ENCODE measurements at regions not wholly inside any gene's neighbourhood (a gene's known extent, or its start where the extent isn't known, plus 50 kb on each side); places are given as distances from the start of the nearest gene placed in this dataset.

- TF ChIP-seq EGR1 (IDR thresholded peaks at IDR 0.05; ENCODE audit: low read depth in 2 of 2) (no peak), CTCF (IDR thresholded peaks at IDR 0.05; ENCODE audit: low read depth, low read length, missing input control) (no peak), RAD21 (IDR thresholded peaks at IDR 0.05) (no peak), ZBTB33 (IDR thresholded peaks at IDR 0.05) (no peak), HNF4G (IDR thresholded peaks at IDR 0.05) (no peak), ATF3 (IDR thresholded peaks at IDR 0.05) (no peak), MAX (IDR thresholded peaks at IDR 0.05) (no peak), JUND (IDR thresholded peaks at IDR 0.05) (no peak), FOXA1 (IDR thresholded peaks at IDR 0.05) (no peak), TAF1 (conservative IDR thresholded peaks at IDR 0.05) (no peak), NR2F2 (IDR thresholded peaks at IDR 0.05) (no peak), SP1 (IDR thresholded peaks at IDR 0.05) (no peak)
Observed at GRCh38 chr12:30361145-30361544, 334.5 kb downstream of the IPO8 start.
